ENCODE measurements at regions not wholly inside any gene's neighbourhood (a gene's known extent, or its start where the extent isn't known, plus 50 kb on each side); places are given as distances from the start of the nearest gene placed in this dataset.

DNA sequence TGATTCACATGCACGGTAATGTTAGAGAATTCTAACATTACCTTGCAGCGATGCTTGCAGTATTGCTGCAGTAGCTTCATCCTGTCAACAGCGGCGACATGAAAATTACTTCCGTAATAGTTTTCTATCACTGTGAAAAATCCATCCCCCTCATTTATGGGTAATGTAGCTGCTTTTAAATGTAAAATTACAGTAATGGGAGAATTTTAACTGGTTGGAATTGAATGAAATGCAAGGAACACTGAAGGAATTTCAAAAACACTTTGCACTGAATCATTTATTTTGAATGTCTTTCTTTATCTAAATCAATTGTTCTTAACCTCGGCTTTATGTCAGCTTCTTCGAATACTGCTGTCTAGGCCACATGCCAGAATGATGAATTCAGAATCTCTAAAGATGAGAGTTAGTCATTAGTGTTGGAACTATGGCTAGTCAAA is 102.4 kb upstream of the HIVEP1 start:
- no peak overlapping the region for H3K4me3 ChIP-seq (ENCODE audit: low read length)
- peak; percentile 73 for DNase-seq (ENCODE audit: low read depth)

DNA sequence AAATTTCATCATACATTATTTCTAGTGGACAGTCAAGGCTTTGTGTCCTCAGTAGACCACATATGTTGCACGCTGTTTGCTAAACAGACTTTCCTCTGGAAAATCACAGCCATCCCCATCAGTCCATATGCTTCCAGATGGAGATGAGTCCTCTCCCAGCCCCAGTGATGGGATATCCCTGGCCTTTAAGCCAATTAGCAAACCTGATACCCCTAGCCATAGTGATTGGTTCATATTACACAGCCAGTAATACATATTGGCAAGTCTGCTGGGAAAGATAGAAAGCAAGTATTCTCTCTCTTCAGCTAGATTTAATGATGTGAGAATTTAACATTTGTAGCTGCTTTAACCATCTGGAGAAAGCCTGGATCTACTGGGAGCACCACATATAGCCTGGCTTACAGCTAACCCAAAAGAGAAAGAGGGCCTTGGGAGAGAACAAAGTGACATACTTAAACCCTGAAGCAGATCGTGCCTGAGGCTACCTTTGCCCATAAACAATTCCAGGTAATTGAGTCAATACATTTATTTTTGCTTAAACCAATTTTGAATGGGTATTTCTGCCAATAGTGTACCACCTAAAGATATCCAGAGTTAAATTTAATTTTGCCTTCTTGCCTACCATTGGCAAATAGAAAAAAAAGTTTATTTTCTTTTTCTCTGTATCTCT is 103.5 kb upstream of the HIVEP1 start:
- no peak overlapping the region for H3K9ac ChIP-seq (ENCODE audit: low read length)
- H3K9me3 ChIP-seq (ENCODE audit: control insufficient read depth, low read length): no peaks in the 10 kb centered on the region
- no peaks in the 10 kb centered on the region for H3K27me3 ChIP-seq (replicated peaks; ENCODE audit: control insufficient read depth, insufficient read depth, low read length)
- H3K36me3 ChIP-seq (ENCODE audit: control insufficient read depth, insufficient read depth, low read length, severe bottlenecking): no peaks in the 10 kb centered on the region
- DNase-seq (ENCODE audit: low read depth): no peak
- no peaks in the 10 kb centered on the region for H3K4me1 ChIP-seq (ENCODE audit: control insufficient read depth, insufficient read depth, low read length)
- H3K4me3 ChIP-seq (ENCODE audit: low read length): no peak overlapping the region

More for the DNA sequence above, 102.4 kb upstream of the HIVEP1 start:
- H3K4me1 ChIP-seq (ENCODE audit: control insufficient read depth, insufficient read depth, low read length): no peaks in the 10 kb centered on the region
- H3K9ac ChIP-seq (ENCODE audit: low read length): no peak overlapping the region
- H3K27me3 ChIP-seq (replicated peaks; ENCODE audit: control insufficient read depth, insufficient read depth, low read length): no peaks in the 10 kb centered on the region
- no peaks in the 10 kb centered on the region for H3K36me3 ChIP-seq (ENCODE audit: control insufficient read depth, insufficient read depth, low read length, severe bottlenecking)
- H3K9me3 ChIP-seq (ENCODE audit: control insufficient read depth, low read length): no peaks in the 10 kb centered on the region

DNA sequence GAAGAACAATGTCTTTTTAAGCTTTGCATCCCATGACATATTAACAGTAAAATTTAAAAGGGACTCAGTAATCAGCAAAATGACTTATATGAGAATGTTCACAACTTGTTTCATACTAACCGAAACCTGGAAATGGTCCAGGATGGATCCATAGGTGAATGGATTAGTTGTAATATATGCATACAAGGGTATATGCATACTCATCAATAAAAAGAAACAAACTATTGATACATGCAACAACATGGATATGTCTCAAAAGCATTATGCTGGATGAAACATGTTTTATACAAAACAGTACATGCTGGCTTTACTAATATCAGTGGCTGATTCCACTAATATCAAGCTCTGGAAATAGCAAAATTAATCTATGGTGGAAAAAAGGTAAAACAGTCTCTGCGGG is 108.5 kb upstream of the HIVEP1 start:
- Histone ChIP-seq H3K9ac (ENCODE audit: low read length) (no peak overlapping the region), H3K4me1 (ENCODE audit: control insufficient read depth, insufficient read depth, low read length) (no peaks in the 10 kb centered on the region), H3K4me3 (ENCODE audit: low read length) (no peak overlapping the region), H3K36me3 (ENCODE audit: control insufficient read depth, insufficient read depth, low read length, severe bottlenecking) (no peaks in the 10 kb centered on the region), H3K27me3 (replicated peaks; ENCODE audit: control insufficient read depth, insufficient read depth, low read length) (no peaks in the 10 kb centered on the region), H3K9me3 (ENCODE audit: control insufficient read depth, low read length) (no peaks in the 10 kb centered on the region)
- no peak for DNase-seq (ENCODE audit: low read depth)

GRCh38 chr6:11902527-11902926 is 109.6 kb upstream of the HIVEP1 start:
- H3K9ac ChIP-seq (ENCODE audit: low read length): no peak overlapping the region
- no peaks in the 10 kb centered on the region for H3K27me3 ChIP-seq (replicated peaks; ENCODE audit: control insufficient read depth, insufficient read depth, low read length)
- no peaks in the 10 kb centered on the region for H3K4me1 ChIP-seq (ENCODE audit: control insufficient read depth, insufficient read depth, low read length)
- no peak overlapping the region for H3K4me3 ChIP-seq (ENCODE audit: low read length)
- no peaks in the 10 kb centered on the region for H3K9me3 ChIP-seq (ENCODE audit: control insufficient read depth, low read length)
- DNase-seq (ENCODE audit: low read depth): no peak
- no peaks in the 10 kb centered on the region for H3K36me3 ChIP-seq (ENCODE audit: control insufficient read depth, insufficient read depth, low read length, severe bottlenecking)

GRCh38 chr6:11900662-11901598 is 111.2 kb upstream of the HIVEP1 start:
- H3K4me3 ChIP-seq (ENCODE audit: low read length): no peak overlapping the region
- DNase-seq (ENCODE audit: low read depth): no peak

DNA sequence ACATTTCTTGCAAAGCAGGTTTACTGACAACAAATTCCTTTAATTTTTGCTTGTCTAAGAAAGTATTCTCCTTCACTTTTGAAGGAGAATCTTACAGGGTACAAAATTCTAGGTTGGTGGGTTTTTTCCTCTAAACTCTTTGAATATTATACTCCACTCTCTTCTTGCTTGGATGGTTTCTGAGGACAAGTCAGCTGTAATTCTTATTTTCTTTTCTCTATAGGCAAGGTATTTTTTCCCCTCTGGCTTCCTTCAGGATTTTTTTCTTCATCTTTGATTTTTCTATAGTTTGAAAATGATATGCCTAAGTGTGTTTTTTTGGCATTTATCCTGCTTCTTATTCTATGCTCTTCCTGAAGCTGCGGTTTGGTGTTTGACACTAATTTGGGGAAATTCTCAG is 112.5 kb upstream of the HIVEP1 start:
- Histone ChIP-seq H3K9ac (ENCODE audit: low read length) (no peak overlapping the region), H3K4me3 (ENCODE audit: low read length) (no peak overlapping the region), H3K4me1 (ENCODE audit: control insufficient read depth, insufficient read depth, low read length) (no peaks in the 10 kb centered on the region), H3K36me3 (ENCODE audit: control insufficient read depth, insufficient read depth, low read length, severe bottlenecking) (no peaks in the 10 kb centered on the region), H3K9me3 (ENCODE audit: control insufficient read depth, low read length) (no peaks in the 10 kb centered on the region), H3K27me3 (replicated peaks; ENCODE audit: control insufficient read depth, insufficient read depth, low read length) (no peaks in the 10 kb centered on the region)
- no peak for DNase-seq (ENCODE audit: low read depth)

More at GRCh38 chr6:11900662-11901598, 111.2 kb upstream of the HIVEP1 start:
- Histone ChIP-seq H3K27me3 (replicated peaks; ENCODE audit: control insufficient read depth, insufficient read depth, low read length) (no peaks in the 10 kb centered on the region), H3K9ac (ENCODE audit: low read length) (no peak overlapping the region), H3K36me3 (ENCODE audit: control insufficient read depth, insufficient read depth, low read length, severe bottlenecking) (no peaks in the 10 kb centered on the region), H3K9me3 (ENCODE audit: control insufficient read depth, low read length) (no peaks in the 10 kb centered on the region), H3K4me1 (ENCODE audit: control insufficient read depth, insufficient read depth, low read length) (no peaks in the 10 kb centered on the region)

- H3K4me3 ChIP-seq (ENCODE audit: low read length): no peak overlapping the region
- no peaks in the 10 kb centered on the region for H3K27me3 ChIP-seq (replicated peaks; ENCODE audit: control insufficient read depth, insufficient read depth, low read length)
- H3K9me3 ChIP-seq (ENCODE audit: control insufficient read depth, low read length): peaks cover 11% of the 10 kb centered on the region
- H3K9ac ChIP-seq (ENCODE audit: low read length): no peak overlapping the region
- no peaks in the 10 kb centered on the region for H3K4me1 ChIP-seq (ENCODE audit: control insufficient read depth, insufficient read depth, low read length)
- DNase-seq (ENCODE audit: low read depth): no peak
- H3K36me3 ChIP-seq (ENCODE audit: control insufficient read depth, insufficient read depth, low read length, severe bottlenecking): no peaks in the 10 kb centered on the region
Observed at GRCh38 chr6:11894212-11894611, 115.6 kb upstream of the ADTRP start.

DNA sequence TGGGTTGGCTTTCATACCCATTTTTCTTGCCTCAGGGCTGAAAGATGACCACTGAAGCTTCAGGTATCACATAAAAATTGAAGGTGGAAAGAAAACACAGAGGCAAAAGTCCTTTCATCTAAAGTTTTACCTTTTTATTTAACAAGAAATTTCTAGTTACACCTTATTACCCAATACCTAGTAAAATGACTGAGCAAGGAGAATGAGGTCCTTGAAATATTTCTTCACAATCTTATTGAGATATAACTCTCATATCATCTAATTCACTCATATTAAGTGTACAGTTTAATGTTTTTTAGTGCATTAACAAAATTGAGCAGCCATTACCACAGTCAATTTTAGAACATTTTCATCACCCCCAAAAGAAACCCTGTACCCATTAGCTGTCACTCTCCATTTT is 112.9 kb upstream of the ADTRP start:
- no peaks in the 10 kb centered on the region for H3K36me3 ChIP-seq (ENCODE audit: control insufficient read depth, insufficient read depth, low read length, severe bottlenecking)
- no peaks in the 10 kb centered on the region for H3K4me1 ChIP-seq (ENCODE audit: control insufficient read depth, insufficient read depth, low read length)
- H3K9ac ChIP-seq (ENCODE audit: low read length): no peak overlapping the region
- peaks cover 11% of the 10 kb centered on the region for H3K9me3 ChIP-seq (ENCODE audit: control insufficient read depth, low read length)
- H3K4me3 ChIP-seq (ENCODE audit: low read length): no peak overlapping the region
- DNase-seq (ENCODE audit: low read depth): no peak
- H3K27me3 ChIP-seq (replicated peaks; ENCODE audit: control insufficient read depth, insufficient read depth, low read length): no peaks in the 10 kb centered on the region

DNA sequence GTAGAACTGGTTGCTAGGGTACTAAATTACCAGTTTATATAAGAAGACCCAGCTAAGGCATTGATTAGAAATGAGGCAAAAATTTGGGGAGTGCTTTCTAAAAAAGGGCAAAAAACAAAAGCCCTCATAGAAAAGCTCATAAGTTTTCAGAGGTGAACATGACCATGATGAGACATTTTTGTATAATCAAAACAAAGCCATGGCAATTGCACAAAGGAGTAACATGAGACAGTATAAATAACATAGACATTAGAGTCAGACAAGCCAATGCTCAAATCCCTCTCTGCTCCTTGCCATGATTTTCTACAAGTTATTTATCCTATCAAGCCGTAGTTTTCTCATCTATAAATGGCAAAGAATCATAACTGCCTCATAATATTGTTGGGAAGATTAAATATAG is 112.2 kb upstream of the ADTRP start:
- DNase-seq (ENCODE audit: low read depth): peak; percentile 60
- H3K36me3 ChIP-seq (ENCODE audit: control insufficient read depth, insufficient read depth, low read length, severe bottlenecking): no peaks in the 10 kb centered on the region
- no peak overlapping the region for H3K4me3 ChIP-seq (ENCODE audit: low read length)
- no peaks in the 10 kb centered on the region for H3K27me3 ChIP-seq (replicated peaks; ENCODE audit: control insufficient read depth, insufficient read depth, low read length)
- no peak overlapping the region for H3K9ac ChIP-seq (ENCODE audit: low read length)
- H3K9me3 ChIP-seq (ENCODE audit: control insufficient read depth, low read length): peaks cover 11% of the 10 kb centered on the region
- H3K4me1 ChIP-seq (ENCODE audit: control insufficient read depth, insufficient read depth, low read length): no peaks in the 10 kb centered on the region

GRCh38 chr6:11890209-11890608 is 111.6 kb upstream of the ADTRP start:
- H3K4me1 ChIP-seq (ENCODE audit: control insufficient read depth, insufficient read depth, low read length): no peaks in the 10 kb centered on the region
- H3K27me3 ChIP-seq (replicated peaks; ENCODE audit: control insufficient read depth, insufficient read depth, low read length): no peaks in the 10 kb centered on the region
- H3K36me3 ChIP-seq (ENCODE audit: control insufficient read depth, insufficient read depth, low read length, severe bottlenecking): no peaks in the 10 kb centered on the region
- H3K9me3 ChIP-seq (ENCODE audit: control insufficient read depth, low read length): peaks cover 11% of the 10 kb centered on the region
- no peak overlapping the region for H3K9ac ChIP-seq (ENCODE audit: low read length)
- DNase-seq (ENCODE audit: low read depth): no peak
- H3K4me3 ChIP-seq (ENCODE audit: low read length): no peak overlapping the region

- no peak overlapping the region for H3K9ac ChIP-seq (ENCODE audit: low read length)
- peak; percentile 18 for DNase-seq (ENCODE audit: low read depth)
- H3K27me3 ChIP-seq (replicated peaks; ENCODE audit: control insufficient read depth, insufficient read depth, low read length): no peaks in the 10 kb centered on the region
- no peaks in the 10 kb centered on the region for H3K4me1 ChIP-seq (ENCODE audit: control insufficient read depth, insufficient read depth, low read length)
- peaks cover 11% of the 10 kb centered on the region for H3K9me3 ChIP-seq (ENCODE audit: control insufficient read depth, low read length)
- H3K36me3 ChIP-seq (ENCODE audit: control insufficient read depth, insufficient read depth, low read length, severe bottlenecking): no peaks in the 10 kb centered on the region
- H3K4me3 ChIP-seq (ENCODE audit: low read length): no peak overlapping the region
Observed at GRCh38 chr6:11889572-11889971, 111.0 kb upstream of the ADTRP start.

Data from adipocyte (in vitro differentiated cells).